Stomach (tissue), 4 donors: ENCODE measurements at regions not wholly inside any gene's neighbourhood (a gene's known extent, or its start where the extent isn't known, plus 50 kb on each side); places are given as distances from the start of the nearest gene placed in this dataset.

Source experiments
- CTCF ChIP-seq, 7 experiments: fragments of 450-650 bp in 4 of 7; fragments of 200-600 bp in 3 of 7; sonication (generic) in 3 of 7; IDR thresholded peaks; one replicate each; pipeline ENCODE4 v1.5.1; 2016 to 2019; ENCODE audit warnings: antibody characterized with exemption in 7 of 7, control low read depth in 2 of 7, mild to moderate bottlenecking in 1 of 7
- POLR2A ChIP-seq, 4 donors: fragments of 450-650 bp; IDR thresholded peaks; one replicate each; pipeline ENCODE4 v1.6.1; 2016; ENCODE audit warnings: antibody characterized with exemption in 4 of 4, control low read depth in 2 of 4, mild to moderate bottlenecking in 1 of 4, moderate library complexity in 1 of 4

- no peak for TF ChIP-seq CTCF (IDR thresholded peaks at IDR 0.05)
- TF ChIP-seq POLR2A (IDR thresholded peaks at IDR 0.05) = no peak
Observed at GRCh38 chr18:41146301-41146700, 808.7 kb upstream of the PIK3C3 start.
